ENCODE measurements at regions not wholly inside any gene's neighbourhood (a gene's known extent, or its start where the extent isn't known, plus 50 kb on each side); places are given as distances from the start of the nearest gene placed in this dataset.

DNA sequence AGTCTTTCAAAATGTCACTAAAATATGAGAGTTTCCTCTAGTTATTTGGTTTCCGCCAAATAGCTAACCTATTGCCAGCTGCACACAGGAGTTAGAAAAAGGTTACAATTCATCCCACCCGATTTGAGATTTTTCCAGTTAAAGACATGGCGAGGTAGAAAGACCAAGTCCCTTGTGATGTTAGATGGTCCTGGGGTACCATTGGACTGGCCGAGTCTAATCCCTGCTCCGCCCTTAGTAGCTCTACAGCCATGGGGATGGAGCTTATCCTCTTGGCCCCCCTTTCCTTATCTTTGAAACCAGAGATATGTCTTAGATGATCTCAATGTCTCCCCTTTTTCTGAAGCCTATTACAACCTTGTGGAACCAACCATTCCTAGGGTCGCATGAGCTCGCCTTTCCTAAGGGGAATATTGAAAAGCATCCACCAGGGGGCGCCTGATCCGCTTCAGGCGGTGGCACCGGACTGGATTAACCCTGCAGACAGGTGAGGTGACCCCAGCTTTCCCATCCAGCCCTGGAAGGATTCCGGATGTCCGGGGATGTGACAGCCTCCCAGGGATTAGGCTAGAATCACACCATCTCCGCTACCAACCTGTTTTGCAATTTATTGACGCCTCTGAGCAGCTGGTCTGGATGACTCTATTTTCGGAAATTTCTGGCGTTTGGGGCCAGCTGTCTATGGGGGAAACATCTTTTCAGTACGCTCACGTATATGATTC lies 68.3 kb upstream of the SIM2 start:
- BruUV-seq (replicated peaks): no TSS peak
- peak; percentile 74 for DNase-seq
- Mint-ChIP-seq H3K27ac (ENCODE audit: unreplicated experiment) (no peak overlapping the region), H3K27me3 (ENCODE audit: unreplicated experiment) (no peaks in the 10 kb centered on the region), H3K4me1 (ENCODE audit: low read depth, unreplicated experiment) (no peaks in the 10 kb centered on the region), H3K36me3 (ENCODE audit: insufficient read depth, unreplicated experiment) (no peaks in the 10 kb centered on the region), H3K9me3 (ENCODE audit: low read depth, unreplicated experiment) (no peaks in the 10 kb centered on the region), H3K4me3 (ENCODE audit: low read depth, unreplicated experiment) (no peak overlapping the region)
- TF ChIP-seq, protein P1, sequence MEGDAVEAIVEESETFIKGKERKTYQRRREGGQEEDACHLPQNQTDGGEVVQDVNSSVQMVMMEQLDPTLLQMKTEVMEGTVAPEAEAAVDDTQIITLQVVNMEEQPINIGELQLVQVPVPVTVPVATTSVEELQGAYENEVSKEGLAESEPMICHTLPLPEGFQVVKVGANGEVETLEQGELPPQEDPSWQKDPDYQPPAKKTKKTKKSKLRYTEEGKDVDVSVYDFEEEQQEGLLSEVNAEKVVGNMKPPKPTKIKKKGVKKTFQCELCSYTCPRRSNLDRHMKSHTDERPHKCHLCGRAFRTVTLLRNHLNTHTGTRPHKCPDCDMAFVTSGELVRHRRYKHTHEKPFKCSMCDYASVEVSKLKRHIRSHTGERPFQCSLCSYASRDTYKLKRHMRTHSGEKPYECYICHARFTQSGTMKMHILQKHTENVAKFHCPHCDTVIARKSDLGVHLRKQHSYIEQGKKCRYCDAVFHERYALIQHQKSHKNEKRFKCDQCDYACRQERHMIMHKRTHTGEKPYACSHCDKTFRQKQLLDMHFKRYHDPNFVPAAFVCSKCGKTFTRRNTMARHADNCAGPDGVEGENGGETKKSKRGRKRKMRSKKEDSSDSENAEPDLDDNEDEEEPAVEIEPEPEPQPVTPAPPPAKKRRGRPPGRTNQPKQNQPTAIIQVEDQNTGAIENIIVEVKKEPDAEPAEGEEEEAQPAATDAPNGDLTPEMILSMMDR (IDR thresholded peaks at IDR 0.05; ENCODE audit: unreplicated experiment): peak; percentile 63
- CTCF ChIA-PET: interaction anchor here (0.7 to 1.6 kb wide), 15 partner anchors 10 to 287 kb away, joined by 3 to 9 read pairs (median 3); no protein-coding TSS in a partner anchor
- intact Hi-C loops (cut with micrococcal nuclease; ENCODE audit: unreplicated experiment): loop anchor here (10.0 kb wide), 2 partner anchors 64 to 294 kb away; partner anchors contain the start of gene SIM2

DNA sequence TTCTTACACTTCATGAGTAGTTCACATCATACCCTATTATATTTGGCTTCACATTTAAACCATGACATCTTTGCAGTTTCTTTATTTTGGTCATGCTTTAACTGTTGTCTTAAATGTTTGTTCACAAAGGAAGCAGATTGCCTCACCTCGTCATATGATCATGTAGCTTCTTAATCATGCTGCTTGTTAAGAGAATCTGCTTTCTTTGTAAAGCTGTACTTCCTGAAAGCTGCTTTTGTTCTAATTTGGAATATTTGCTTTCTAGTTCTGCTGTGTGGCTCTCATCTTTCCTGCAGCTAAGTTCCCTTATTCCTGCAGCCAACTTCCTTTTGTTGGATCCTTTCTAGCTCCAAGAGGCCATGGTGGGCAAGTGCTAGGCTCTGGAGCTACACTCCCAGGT lies 62.9 kb upstream of the SIM2 start:
- TF ChIP-seq, protein P1 (IDR thresholded peaks at IDR 0.05; ENCODE audit: unreplicated experiment): no peak
- Mint-ChIP-seq H3K4me1 (ENCODE audit: low read depth, unreplicated experiment) (peaks cover 21% of the 10 kb centered on the region), H3K36me3 (ENCODE audit: insufficient read depth, unreplicated experiment) (peaks cover 6% of the 10 kb centered on the region), H3K9me3 (ENCODE audit: low read depth, unreplicated experiment) (peaks cover 4% of the 10 kb centered on the region), H3K27ac (ENCODE audit: unreplicated experiment) (no peak overlapping the region), H3K4me3 (ENCODE audit: low read depth, unreplicated experiment) (no peak overlapping the region), H3K27me3 (ENCODE audit: unreplicated experiment) (no peaks in the 10 kb centered on the region)
- DNase-seq: no peak
- intact Hi-C loops (cut with micrococcal nuclease; ENCODE audit: unreplicated experiment): loop anchor here (10.0 kb wide), 2 partner anchors 59 to 289 kb away; partner anchors contain the start of gene SIM2
- no TSS peak for BruUV-seq (replicated peaks)
- CTCF ChIA-PET: no interaction called here

DNA sequence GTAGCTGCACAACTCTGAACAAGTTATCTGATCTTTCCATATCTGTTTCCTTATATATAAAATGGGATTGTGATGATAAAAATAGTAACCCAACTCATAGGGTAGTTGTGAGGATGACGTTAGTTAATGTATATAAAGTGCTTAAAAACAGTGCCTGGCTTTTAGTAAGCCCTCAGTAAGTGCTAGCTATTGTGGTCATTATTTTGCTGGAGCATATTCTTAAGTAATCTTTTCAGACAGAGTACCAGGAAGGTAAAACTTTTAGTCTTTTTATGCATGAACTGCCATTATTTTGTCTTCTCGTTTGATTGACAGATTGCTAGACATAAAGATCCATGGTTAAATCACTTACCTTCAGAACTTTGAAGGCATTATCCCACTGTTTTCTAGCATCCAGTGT lies 62.5 kb upstream of the SIM2 start:
- TF ChIP-seq, protein P1 (IDR thresholded peaks at IDR 0.05; ENCODE audit: unreplicated experiment): no peak
- H3K9me3 Mint-ChIP-seq (ENCODE audit: low read depth, unreplicated experiment): peaks cover 4% of the 10 kb centered on the region
- no peaks in the 10 kb centered on the region for H3K27me3 Mint-ChIP-seq (ENCODE audit: unreplicated experiment)
- no peak overlapping the region for H3K4me3 Mint-ChIP-seq (ENCODE audit: low read depth, unreplicated experiment)
- H3K4me1 Mint-ChIP-seq (ENCODE audit: low read depth, unreplicated experiment): peaks cover 23% of the 10 kb centered on the region
- intact Hi-C loops (cut with micrococcal nuclease; ENCODE audit: unreplicated experiment): loop anchor here (10.0 kb wide), 2 partner anchors 58 to 288 kb away; partner anchors contain the start of gene SIM2
- no peak for DNase-seq
- no peak overlapping the region for H3K27ac Mint-ChIP-seq (ENCODE audit: unreplicated experiment)
- CTCF ChIA-PET: no interaction called here
- peaks cover 6% of the 10 kb centered on the region for H3K36me3 Mint-ChIP-seq (ENCODE audit: insufficient read depth, unreplicated experiment)
- no TSS peak for BruUV-seq (replicated peaks)

GRCh38 chr21:36639769-36640168 lies 59.1 kb upstream of the SIM2 start:
- CTCF ChIA-PET: no interaction called here
- BruUV-seq (replicated peaks): no TSS peak
- TF ChIP-seq, protein P1 (IDR thresholded peaks at IDR 0.05; ENCODE audit: unreplicated experiment): no peak
- Mint-ChIP-seq H3K36me3 (ENCODE audit: insufficient read depth, unreplicated experiment) (peaks cover 6% of the 10 kb centered on the region), H3K4me1 (ENCODE audit: low read depth, unreplicated experiment) (peaks cover 23% of the 10 kb centered on the region), H3K27ac (ENCODE audit: unreplicated experiment) (peak overlapping the region; percentile 7), H3K9me3 (ENCODE audit: low read depth, unreplicated experiment) (peaks cover 4% of the 10 kb centered on the region), H3K4me3 (ENCODE audit: low read depth, unreplicated experiment) (no peak overlapping the region), H3K27me3 (ENCODE audit: unreplicated experiment) (no peaks in the 10 kb centered on the region)
- intact Hi-C loops (cut with micrococcal nuclease; ENCODE audit: unreplicated experiment): loop anchor here (10.0 kb wide), 2 partner anchors 55 to 285 kb away; partner anchors contain the start of gene SIM2
- DNase-seq: no peak

Measured in Calu3 (cell line).